Panc1 (cell line): ENCODE measurements at regions not wholly inside any gene's neighbourhood (a gene's known extent, or its start where the extent isn't known, plus 50 kb on each side); places are given as distances from the start of the nearest gene placed in this dataset.

ENCODE experiments used
- ATAC-seq: fragments of 200-7000 bp; cut with Tn5 transposase; 2 replicates; pipeline ENCODE4 v1.9.1; 2020; ENCODE audit warnings: mild to moderate bottlenecking, moderate library complexity
- BruUV-seq: library from RNA; stranded (reverse); fragments of 400-500 nt; replicated peaks from 2 replicates; lab custom pipeline; 2021; lab: Mats Ljungman, UMichigan
- CTCF ChIA-PET: fragments of 300-600 bp; sonication (Branson Sonifier 250); formaldehyde crosslinking; loops from one replicate; lab custom pipeline; 2022; ENCODE audit warnings: antibody characterized with exemption; lab: Charles Lee
- POLR2A ChIA-PET: fragments of 300-600 bp; sonication (Branson Sonifier 250); formaldehyde crosslinking; loops from one replicate; lab custom pipeline; 2022; ENCODE audit warnings: antibody characterized with exemption; lab: Charles Lee
- DNase-seq: peaks from one replicate; pipeline ENCODE4 v3.0.0-alpha.2; 2010; ENCODE audit warnings: low read depth, low spot score
- H3K27ac ChIP-seq: 2 replicates; pipeline ENCODE4 v1.5.1; 2011; ENCODE audit warnings: mild to moderate bottlenecking, low read length, inconsistent platforms
- H3K27me3 ChIP-seq: fragments of 200-500 bp; sonication (Bioruptor generic); 2 replicates; pipeline ENCODE4 v1.6.0; 2014; ENCODE audit warnings: low read length, inconsistent platforms; ENCODE audit not compliant: control insufficient read depth, insufficient read depth
- H3K36me3 ChIP-seq: fragments of 200-500 bp; sonication (Bioruptor generic); 2 replicates; pipeline ENCODE4 v1.5.1; 2014; ENCODE audit warnings: inconsistent platforms, mild to moderate bottlenecking, low read length, moderate library complexity; ENCODE audit not compliant: control insufficient read depth, insufficient read depth
- H3K4me1 ChIP-seq: 2 replicates; pipeline ENCODE4 v1.5.1; 2011; ENCODE audit warnings: inconsistent platforms, mild to moderate bottlenecking, low read length, moderate library complexity; ENCODE audit not compliant: control insufficient read depth, insufficient read depth
- H3K4me3 ChIP-seq, 2 experiments: 2 replicates each; pipeline ENCODE4 v1.5.1; 2011 to 2012; ENCODE audit warnings: low read depth in 2 of 2, low read length in 2 of 2, mild to moderate bottlenecking in 2 of 2, inconsistent platforms in 1 of 2, moderate library complexity in 1 of 2
- H3K9me3 ChIP-seq: fragments of 200-500 bp; sonication (Bioruptor generic); 2 replicates; pipeline ENCODE4 v1.5.1; 2014; ENCODE audit warnings: low read depth, mild to moderate bottlenecking, inconsistent platforms, low read length, moderate library complexity; ENCODE audit not compliant: control insufficient read depth, insufficient read depth
- CTCF ChIP-seq: fragments of 450-650 bp; IDR thresholded peaks from 2 replicates; pipeline ENCODE4 v1.5.1; 2017; ENCODE audit warnings: mild to moderate bottlenecking
- POLR2AphosphoS5 ChIP-seq: IDR thresholded peaks from 2 replicates; pipeline ENCODE4 v1.6.1; 2012; ENCODE audit warnings: mild to moderate bottlenecking, low read depth, low read length, moderate library complexity
- REST ChIP-seq, 2 experiments: IDR thresholded peaks; 2 replicates each; pipeline ENCODE4 v1.6.1; 2011 to 2012; ENCODE audit warnings: low read depth in 2 of 2, control low read depth in 1 of 2, low read length in 1 of 2, mild to moderate bottlenecking in 1 of 2, moderate library complexity in 1 of 2; ENCODE audit not compliant: insufficient read depth in 1 of 2
- SIN3A ChIP-seq: IDR thresholded peaks from 2 replicates; pipeline ENCODE4 v1.6.1; 2012; ENCODE audit warnings: low read depth, mild to moderate bottlenecking, low read length, moderate library complexity, borderline replicate concordance; ENCODE audit not compliant: insufficient read depth
- TCF7L2 ChIP-seq: IDR thresholded peaks from 2 replicates; pipeline ENCODE4 v1.6.1; 2011; ENCODE audit warnings: mild to moderate bottlenecking, low read depth, low read length, inconsistent platforms
- in situ Hi-C: cut with HindIII; loops from 2 replicates; pipeline ENCODE4 v1.10.0; 2016; ENCODE audit warnings: low sequenced_read_pairs, low pct_unique_long_range_greater_than_20kb
- intact Hi-C: fragments of 100-400 bp; cut with micrococcal nuclease; formaldehyde crosslinking; loops from one replicate; pipeline ENCODE4 v1.10.0; 2022; ENCODE audit not compliant: unreplicated experiment

- Histone ChIP-seq H3K27me3 (peaks cover 3% of the 10 kb centered on the region; the same call in 1 of the 2 replicates), H3K4me3 (no peak overlapping the region), H3K36me3 (no peaks in the 10 kb centered on the region), H3K4me1 (no peaks in the 10 kb centered on the region), H3K9me3 (no peaks in the 10 kb centered on the region), H3K27ac (no peak overlapping the region)
- intact Hi-C loops = loop anchor here (10.0 kb wide), 1 partner anchor 218 kb away; no protein-coding TSS in a partner anchor
- ATAC-seq (no peak), DNase-seq (no peak)
- BruUV-seq = no TSS peak
- ChIA-PET POLR2A (no interaction called here), CTCF (no interaction called here)
- TF ChIP-seq TCF7L2 (no peak), POLR2AphosphoS5 (no peak), REST (IDR thresholded peaks at IDR 0.05; ENCODE audit: insufficient read depth in 1 of 2, low read depth in 2 of 2, low read length in 1 of 2) (no peak), CTCF (no peak), SIN3A (no peak)
- in situ Hi-C loops = no loop called here
Observed at GRCh38 chr12:34406228-34406995, 384.1 kb downstream of the ALG10 start.

GRCh38 chr12:34406996-34407300 lies 384.7 kb downstream of the ALG10 start:
- no TSS peak for BruUV-seq
- no peaks in the 10 kb centered on the region; the same call in 1 of the 2 replicates for H3K27me3 ChIP-seq
- TF ChIP-seq SIN3A (no peak), REST (IDR thresholded peaks at IDR 0.05; ENCODE audit: insufficient read depth in 1 of 2, low read depth in 2 of 2, low read length in 1 of 2) (no peak)
- POLR2A ChIA-PET = no interaction called here
- H3K36me3 ChIP-seq = no peaks in the 10 kb centered on the region
- H3K9me3 ChIP-seq = no peaks in the 10 kb centered on the region
- in situ Hi-C loops = no loop called here
- ATAC-seq (no peak), DNase-seq (no peak)
- no peaks in the 10 kb centered on the region for H3K4me1 ChIP-seq
- H3K4me3 ChIP-seq = no peak overlapping the region
- intact Hi-C loops = loop anchor here (10.0 kb wide), 1 partner anchor 218 kb away; no protein-coding TSS in a partner anchor
- no peak overlapping the region for H3K27ac ChIP-seq
- CTCF ChIA-PET = no interaction called here
